Astrocyte of the cerebellum (primary cell): ENCODE measurements at regions not wholly inside any gene's neighbourhood (a gene's known extent, or its start where the extent isn't known, plus 50 kb on each side); places are given as distances from the start of the nearest gene placed in this dataset.
"Not testable (repeated sequence)": the region's sequence is repeated elsewhere in the genome, so short reads cannot be mapped to it uniquely, and the experiment has no call there.

Experiments used
- DNase-seq: peaks from one replicate; pipeline ENCODE4 v3.0.0-alpha.2; 2011; ENCODE audit warnings: low read depth
- H3K4me3 ChIP-seq: 2 replicates; pipeline ENCODE4 v1.5.1; 2011; ENCODE audit warnings: mild to moderate bottlenecking, low read depth, low read length, moderate library complexity
- in situ Hi-C: cut with HindIII; loops from 2 replicates; pipeline ENCODE4 v1.10.0; 2017; ENCODE audit warnings: low sequenced_read_pairs
- TF ChIP-seq, protein P1 (sequence below): IDR thresholded peaks from 2 replicates; pipeline ENCODE4 v1.5.1; 2012; ENCODE audit warnings: low read length, low read depth, moderate library complexity, mild to moderate bottlenecking; ENCODE audit errors: missing control alignments

DNA sequence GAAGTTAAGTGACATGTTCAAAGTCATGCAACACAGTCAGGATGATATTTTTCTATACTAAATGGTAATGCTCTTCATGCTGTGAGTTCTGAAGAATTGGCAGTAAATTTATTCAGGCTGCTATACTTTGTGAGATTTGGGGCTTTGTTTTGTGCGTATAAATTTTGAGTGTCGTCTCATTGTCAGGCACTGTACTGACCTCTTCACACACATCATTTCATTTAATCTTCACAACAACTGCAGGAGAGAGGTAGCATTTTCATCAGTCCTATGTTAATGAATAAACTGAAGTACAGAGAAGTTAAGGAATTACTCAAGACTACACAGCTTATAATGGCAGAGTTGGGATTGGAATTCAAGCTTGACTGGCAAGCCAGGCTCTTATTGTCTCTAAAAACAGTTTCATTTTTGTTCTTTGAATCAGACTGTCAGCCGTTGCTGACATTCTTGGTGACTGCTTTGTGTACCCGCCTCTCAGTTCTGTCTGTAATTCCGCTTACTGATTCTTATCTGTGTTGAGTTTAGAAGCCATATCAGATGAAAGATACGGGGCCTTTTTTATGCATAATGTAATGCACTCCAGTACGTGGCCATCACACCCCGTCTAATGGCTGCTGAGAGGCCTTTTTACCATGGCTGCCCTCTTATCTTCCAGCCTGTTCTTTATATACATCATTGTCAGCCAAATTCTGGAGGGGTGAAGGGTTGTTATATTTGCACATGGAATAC is 274.9 kb downstream of the UTRN start:
- in situ Hi-C loops, result no loop called here
- no peak overlapping the region for H3K4me3 ChIP-seq
- TF ChIP-seq, protein P1, sequence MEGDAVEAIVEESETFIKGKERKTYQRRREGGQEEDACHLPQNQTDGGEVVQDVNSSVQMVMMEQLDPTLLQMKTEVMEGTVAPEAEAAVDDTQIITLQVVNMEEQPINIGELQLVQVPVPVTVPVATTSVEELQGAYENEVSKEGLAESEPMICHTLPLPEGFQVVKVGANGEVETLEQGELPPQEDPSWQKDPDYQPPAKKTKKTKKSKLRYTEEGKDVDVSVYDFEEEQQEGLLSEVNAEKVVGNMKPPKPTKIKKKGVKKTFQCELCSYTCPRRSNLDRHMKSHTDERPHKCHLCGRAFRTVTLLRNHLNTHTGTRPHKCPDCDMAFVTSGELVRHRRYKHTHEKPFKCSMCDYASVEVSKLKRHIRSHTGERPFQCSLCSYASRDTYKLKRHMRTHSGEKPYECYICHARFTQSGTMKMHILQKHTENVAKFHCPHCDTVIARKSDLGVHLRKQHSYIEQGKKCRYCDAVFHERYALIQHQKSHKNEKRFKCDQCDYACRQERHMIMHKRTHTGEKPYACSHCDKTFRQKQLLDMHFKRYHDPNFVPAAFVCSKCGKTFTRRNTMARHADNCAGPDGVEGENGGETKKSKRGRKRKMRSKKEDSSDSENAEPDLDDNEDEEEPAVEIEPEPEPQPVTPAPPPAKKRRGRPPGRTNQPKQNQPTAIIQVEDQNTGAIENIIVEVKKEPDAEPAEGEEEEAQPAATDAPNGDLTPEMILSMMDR, result no peak
- no peak for DNase-seq

DNA sequence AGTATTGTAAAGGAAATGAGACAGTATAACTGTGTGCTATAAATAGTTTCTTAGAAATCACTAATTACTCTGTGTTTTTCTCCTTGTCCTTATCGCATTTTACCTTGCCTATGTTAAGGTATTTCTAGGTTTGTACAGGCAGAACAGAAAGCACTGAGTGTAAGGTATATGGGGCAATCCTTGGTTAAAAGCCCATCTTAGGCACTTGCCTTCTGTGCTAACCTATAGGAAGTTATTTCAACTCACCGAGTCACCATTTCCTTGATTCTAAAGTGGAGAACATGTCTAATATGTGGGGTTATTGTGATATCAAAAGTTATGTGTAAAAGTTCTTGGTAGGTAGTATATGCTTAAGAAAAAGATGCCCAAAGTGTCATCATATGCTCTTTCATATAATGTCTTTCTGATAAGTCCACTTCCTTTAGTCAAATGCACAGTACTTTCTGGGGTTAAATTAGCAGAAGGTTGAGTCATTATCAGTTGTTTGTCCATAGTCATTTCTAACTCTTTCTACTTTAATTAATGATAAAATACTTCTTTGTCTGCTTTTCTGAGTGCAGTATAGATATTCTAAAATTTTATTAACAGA is 276.4 kb downstream of the UTRN start:
- in situ Hi-C loops, result no loop called here
- TF ChIP-seq, protein P1, result no peak
- no peak for DNase-seq
- no peak overlapping the region for H3K4me3 ChIP-seq

DNA sequence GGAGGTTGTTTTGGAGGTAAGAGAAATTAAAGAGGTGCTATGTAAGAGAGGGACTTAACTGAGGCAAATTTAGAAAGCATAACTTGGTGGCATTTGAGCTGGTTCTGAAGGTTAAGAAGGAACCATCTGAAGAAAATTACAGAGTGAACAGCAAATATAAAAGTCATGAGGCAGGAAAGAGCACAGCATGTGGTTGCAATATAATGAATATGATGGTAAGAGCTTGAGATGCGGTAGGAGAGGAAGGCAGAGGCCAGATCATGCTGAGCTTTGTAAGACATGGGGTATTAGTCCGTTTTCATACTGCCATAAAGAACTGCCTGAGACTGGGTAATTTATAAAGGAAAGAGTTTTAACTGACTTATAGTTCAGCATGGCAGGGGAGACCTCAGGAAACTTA is 279.1 kb downstream of the UTRN start:
- no peak for DNase-seq
- TF ChIP-seq, protein P1, result no peak
- in situ Hi-C loops, result no loop called here
- no peak overlapping the region for H3K4me3 ChIP-seq

DNA sequence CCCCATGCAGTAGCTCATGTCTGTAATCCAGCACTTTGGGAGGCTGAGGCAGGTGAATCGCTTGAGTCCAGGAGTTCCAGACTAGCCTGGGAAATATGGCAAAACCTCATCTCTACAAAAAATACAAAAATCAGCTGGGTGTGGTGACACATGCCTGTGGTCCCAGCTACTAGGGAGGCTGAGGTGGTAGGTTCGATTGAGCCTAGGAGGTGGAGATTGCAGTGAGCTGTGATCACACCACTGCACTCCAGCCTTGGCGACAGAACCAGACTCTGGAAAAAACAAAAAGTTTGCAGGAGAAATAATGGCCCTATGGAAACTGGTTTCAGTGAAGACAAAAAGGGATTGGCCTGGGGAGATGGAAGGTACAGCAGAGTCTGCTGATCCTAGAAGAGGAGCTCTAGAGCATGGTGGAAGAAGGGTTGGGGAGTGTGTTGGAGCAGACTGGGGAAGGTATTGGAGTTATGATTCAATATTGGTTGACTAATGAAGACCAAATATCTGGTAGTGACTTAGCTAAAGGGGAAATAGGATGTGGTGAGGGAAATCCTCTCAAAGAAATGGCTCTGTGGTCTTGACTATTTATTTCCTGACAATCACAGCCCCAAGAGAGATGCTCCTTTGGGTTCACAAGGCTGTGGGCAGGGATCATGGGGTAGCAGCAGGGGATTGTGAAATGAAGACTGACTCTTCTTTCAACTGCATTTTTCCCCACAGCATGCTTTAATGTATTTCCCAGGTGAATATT is 281.9 kb downstream of the UTRN start:
- no peak for DNase-seq
- in situ Hi-C loops, result no loop called here
- no peak overlapping the region for H3K4me3 ChIP-seq
- TF ChIP-seq, protein P1, result no peak

DNA sequence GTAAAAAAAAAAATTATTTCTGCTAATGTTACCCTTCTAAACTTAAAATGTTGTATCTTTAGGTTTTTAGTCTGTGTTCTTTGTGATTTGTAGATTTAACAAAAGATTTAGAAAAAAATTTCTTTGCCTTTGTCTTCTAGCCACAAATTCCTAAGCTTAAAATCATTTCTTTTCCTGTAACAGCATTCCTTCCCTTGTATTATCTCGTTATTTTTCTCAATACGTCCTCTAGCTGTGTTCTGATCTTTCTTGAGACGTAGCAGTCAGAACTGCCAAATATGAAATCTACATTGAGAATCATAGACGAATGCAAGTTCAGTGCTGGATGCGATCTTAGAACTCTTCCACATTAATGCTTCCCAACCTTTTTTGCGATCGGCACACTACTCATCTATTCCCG is 283.1 kb downstream of the UTRN start:
- in situ Hi-C loops, result no loop called here
- no peak for DNase-seq
- TF ChIP-seq, protein P1, result no peak
- H3K4me3 ChIP-seq, result no peak overlapping the region

DNA sequence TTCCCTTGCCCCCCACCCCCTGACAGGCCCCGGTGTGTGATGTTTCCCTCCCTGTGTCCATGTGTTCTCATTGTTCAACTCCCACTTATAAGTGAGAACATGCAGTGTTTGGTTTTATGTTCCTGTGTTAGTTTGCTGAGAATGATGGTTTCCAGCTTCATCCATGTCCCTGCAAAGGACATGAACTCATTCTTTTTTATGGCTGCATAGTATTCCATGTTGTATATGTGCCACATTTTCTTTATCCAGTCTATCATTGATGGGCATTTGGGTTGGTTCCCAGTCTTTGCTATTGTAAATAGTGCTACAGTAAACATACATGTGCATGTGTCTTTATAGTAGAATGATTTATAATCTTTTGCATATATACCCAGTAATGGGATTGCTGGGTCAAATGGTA is 287.4 kb downstream of the UTRN start:
- H3K4me3 ChIP-seq, in situ Hi-C loops, DNase-seq: not testable (repeated sequence)

DNA sequence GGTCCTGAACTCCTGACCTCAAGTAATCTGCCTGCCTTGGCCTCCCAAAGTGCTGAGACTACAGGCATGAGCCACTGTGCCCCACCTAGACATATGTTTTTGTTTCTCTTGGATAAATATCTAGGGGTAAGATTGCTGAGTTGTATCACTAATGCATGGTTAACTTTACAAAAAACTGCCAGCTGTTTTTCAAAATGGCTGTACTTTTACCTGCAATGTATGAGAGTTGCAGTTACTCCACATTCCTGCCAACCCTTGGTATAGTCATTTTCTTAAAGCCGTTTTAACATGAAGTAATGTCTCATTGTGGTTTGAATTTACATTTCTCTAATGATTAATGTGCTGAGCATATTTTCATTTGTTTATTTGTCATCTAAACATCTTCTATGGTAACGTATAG is 289.7 kb downstream of the UTRN start:
- no peak for DNase-seq
- H3K4me3 ChIP-seq, result no peak overlapping the region
- in situ Hi-C loops, result no loop called here
- TF ChIP-seq, protein P1, result no peak
